ENCODE measurements at regions not wholly inside any gene's neighbourhood (a gene's known extent, or its start where the extent isn't known, plus 50 kb on each side); places are given as distances from the start of the nearest gene placed in this dataset.

DNA sequence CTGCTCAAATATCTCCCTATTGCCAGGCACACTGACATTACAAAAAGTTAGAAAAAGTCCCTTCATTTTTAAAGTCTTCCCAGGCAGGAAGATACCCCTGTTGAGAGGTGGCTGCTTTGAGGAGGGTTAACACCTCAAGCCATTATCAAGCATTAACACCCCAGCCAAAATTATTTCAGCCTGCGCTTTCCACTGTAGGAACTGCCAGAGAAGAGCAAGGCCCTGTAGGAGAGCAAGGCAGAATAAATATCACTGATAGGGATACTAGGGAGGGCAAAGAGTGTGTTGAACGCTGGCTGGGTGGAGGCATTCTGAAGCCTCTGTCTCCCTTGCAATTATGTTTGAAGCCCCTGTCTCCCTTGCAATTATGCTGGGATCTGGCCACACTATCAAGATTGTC lies 1020.7 kb upstream of the CELF4 start:
- intact Hi-C loops (cut with DNase I) = no loop called here
- Histone ChIP-seq H3K27me3 (no peaks in the 10 kb centered on the region), H3K4me3 (no peak overlapping the region), H3K9me3 (no peaks in the 10 kb centered on the region), H3K4me1 (no peaks in the 10 kb centered on the region), H3K27ac (no peak overlapping the region), H3K36me3 (no peaks in the 10 kb centered on the region)
- ATAC-seq = no peak
- WGBS (ENCODE audit: insufficient coverage, low coverage, low lambda C conversion rate, missing lambda C conversion rate) = 57% methylated on average over 2 of the region's 2 CpGs
- TF ChIP-seq, protein P1, sequence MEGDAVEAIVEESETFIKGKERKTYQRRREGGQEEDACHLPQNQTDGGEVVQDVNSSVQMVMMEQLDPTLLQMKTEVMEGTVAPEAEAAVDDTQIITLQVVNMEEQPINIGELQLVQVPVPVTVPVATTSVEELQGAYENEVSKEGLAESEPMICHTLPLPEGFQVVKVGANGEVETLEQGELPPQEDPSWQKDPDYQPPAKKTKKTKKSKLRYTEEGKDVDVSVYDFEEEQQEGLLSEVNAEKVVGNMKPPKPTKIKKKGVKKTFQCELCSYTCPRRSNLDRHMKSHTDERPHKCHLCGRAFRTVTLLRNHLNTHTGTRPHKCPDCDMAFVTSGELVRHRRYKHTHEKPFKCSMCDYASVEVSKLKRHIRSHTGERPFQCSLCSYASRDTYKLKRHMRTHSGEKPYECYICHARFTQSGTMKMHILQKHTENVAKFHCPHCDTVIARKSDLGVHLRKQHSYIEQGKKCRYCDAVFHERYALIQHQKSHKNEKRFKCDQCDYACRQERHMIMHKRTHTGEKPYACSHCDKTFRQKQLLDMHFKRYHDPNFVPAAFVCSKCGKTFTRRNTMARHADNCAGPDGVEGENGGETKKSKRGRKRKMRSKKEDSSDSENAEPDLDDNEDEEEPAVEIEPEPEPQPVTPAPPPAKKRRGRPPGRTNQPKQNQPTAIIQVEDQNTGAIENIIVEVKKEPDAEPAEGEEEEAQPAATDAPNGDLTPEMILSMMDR (IDR thresholded peaks at IDR 0.05) = no peak
- TF ChIP-seq POLR2A (IDR thresholded peaks at IDR 0.05) = no peak
- no peak for DNase-seq

DNA sequence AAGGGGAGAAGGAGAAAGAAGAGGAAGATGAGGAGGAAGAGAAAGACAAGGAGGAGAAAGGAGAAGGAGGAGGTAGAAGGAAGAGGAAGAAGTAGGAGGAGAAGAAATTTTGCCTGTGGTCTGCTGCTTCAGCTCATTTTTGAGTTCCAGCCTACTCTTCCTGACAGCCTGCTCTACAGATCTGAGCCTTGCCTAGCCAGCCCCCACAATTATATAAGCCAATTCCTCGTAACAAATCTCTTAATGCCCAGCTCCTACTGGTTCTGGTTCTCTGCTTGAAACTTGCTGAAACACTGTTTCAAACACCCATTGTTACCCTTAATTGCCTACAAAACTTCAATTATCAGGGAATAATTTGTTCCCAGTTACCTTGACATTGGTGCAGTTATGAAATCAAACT lies 1014.2 kb upstream of the CELF4 start:
- H3K27ac ChIP-seq = no peak overlapping the region
- H3K36me3 ChIP-seq = no peaks in the 10 kb centered on the region
- WGBS (ENCODE audit: insufficient coverage, low coverage, low lambda C conversion rate, missing lambda C conversion rate) = 0% methylated on average over 1 of the region's 1 CpG
- no peaks in the 10 kb centered on the region for H3K9me3 ChIP-seq
- H3K27me3 ChIP-seq = no peaks in the 10 kb centered on the region
- no peaks in the 10 kb centered on the region for H3K4me1 ChIP-seq
- H3K4me3 ChIP-seq = no peak overlapping the region
- no peak for TF ChIP-seq POLR2A (IDR thresholded peaks at IDR 0.05)
- TF ChIP-seq, protein P1 (IDR thresholded peaks at IDR 0.05) = no peak
- intact Hi-C loops (cut with DNase I) = no loop called here
- DNase-seq = no peak
- ATAC-seq = no peak

DNA sequence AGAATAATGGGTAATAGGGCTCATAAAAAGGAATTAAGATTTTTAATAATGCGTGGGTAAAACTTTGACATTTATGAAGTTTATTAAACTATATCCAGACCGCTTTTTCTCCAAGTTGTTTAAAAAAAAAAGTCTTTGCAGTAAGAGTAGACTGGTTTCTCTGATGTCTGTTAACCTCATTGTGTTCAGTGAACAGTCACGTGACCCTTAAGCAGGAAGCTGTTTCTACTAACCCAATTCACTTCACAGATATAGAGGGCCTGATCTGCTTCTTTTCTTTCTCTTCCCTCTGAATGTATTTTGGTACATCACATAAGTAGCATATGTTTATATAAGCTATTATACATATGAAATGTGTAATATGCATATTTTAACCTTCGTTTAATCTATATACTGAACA lies 1011.3 kb upstream of the CELF4 start:
- 44% methylated on average over 4 of the region's 4 CpGs for WGBS (ENCODE audit: insufficient coverage, low coverage, low lambda C conversion rate, missing lambda C conversion rate)
- Histone ChIP-seq H3K4me3 (no peak overlapping the region), H3K36me3 (no peaks in the 10 kb centered on the region), H3K27ac (no peak overlapping the region), H3K27me3 (no peaks in the 10 kb centered on the region), H3K9me3 (no peaks in the 10 kb centered on the region), H3K4me1 (no peaks in the 10 kb centered on the region)
- DNase-seq (no peak), ATAC-seq (no peak)
- no peak for TF ChIP-seq POLR2A (IDR thresholded peaks at IDR 0.05)
- TF ChIP-seq, protein P1 (IDR thresholded peaks at IDR 0.05) = no peak
- intact Hi-C loops (cut with DNase I) = no loop called here

DNA sequence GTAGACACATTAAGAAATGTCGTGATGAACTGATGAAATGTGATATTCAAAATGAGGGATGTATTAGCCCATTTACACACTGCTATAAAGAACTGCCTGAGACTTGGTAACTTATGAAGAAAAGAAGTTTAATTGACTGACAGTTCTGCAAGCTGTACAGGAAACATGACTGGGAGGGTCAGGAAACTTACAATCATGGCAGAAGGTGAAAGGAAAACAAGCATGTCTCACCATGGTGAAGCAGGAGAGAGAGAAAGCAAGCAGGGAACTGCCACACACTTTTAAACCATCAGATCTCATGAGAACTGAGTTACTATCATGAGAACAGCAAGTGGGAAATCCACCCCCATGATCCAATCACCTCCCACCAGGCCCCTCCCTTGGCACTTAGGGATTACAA lies 1010.8 kb upstream of the CELF4 start:
- DNase-seq (no peak), ATAC-seq (no peak)
- Histone ChIP-seq H3K36me3 (no peaks in the 10 kb centered on the region), H3K4me3 (no peak overlapping the region), H3K27me3 (no peaks in the 10 kb centered on the region), H3K4me1 (no peaks in the 10 kb centered on the region), H3K9me3 (no peaks in the 10 kb centered on the region), H3K27ac (no peak overlapping the region)
- 42% methylated on average over 1 of the region's 1 CpG for WGBS (ENCODE audit: insufficient coverage, low coverage, low lambda C conversion rate, missing lambda C conversion rate)
- intact Hi-C loops (cut with DNase I) = no loop called here
- TF ChIP-seq POLR2A (IDR thresholded peaks at IDR 0.05) = no peak
- TF ChIP-seq, protein P1 (IDR thresholded peaks at IDR 0.05) = no peak

DNA sequence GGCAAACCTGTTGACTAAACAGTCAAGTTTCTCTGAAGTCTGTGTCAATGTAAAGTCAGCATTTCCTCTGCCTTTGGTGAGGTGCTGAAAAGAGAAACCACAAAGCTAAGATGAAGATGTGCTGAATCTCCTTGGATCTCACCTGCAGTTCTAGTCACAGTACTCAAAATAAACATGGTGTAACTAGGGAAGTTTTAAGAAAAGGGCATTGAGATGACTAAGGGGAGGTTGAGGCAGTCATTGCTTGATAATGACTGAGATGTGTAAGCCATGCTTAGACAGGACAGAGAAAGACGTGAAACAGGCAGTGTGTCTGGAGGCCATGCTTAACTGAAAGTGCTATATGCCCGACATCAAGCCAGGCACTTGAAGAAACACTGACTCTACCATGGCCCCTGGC lies 1010.0 kb upstream of the CELF4 start:
- Histone ChIP-seq H3K27ac (no peak overlapping the region), H3K4me3 (no peak overlapping the region), H3K4me1 (no peaks in the 10 kb centered on the region), H3K9me3 (no peaks in the 10 kb centered on the region), H3K36me3 (no peaks in the 10 kb centered on the region), H3K27me3 (no peaks in the 10 kb centered on the region)
- intact Hi-C loops (cut with DNase I) = no loop called here
- ATAC-seq (no peak), DNase-seq (no peak)
- TF ChIP-seq, protein P1 (IDR thresholded peaks at IDR 0.05) = no peak
- TF ChIP-seq POLR2A (IDR thresholded peaks at IDR 0.05) = no peak
- WGBS (ENCODE audit: insufficient coverage, low coverage, low lambda C conversion rate, missing lambda C conversion rate) = 78% methylated on average over 2 of the region's 2 CpGs
